Dermis microvascular lymphatic vessel endothelial cell (primary cell): ENCODE measurements at regions not wholly inside any gene's neighbourhood (a gene's known extent, or its start where the extent isn't known, plus 50 kb on each side); places are given as distances from the start of the nearest gene placed in this dataset.

Experiments used
- DNase-seq, 2 donors: peaks; one replicate each; pipeline versions ENCODE4 v3.0.0 to v3.0.0-alpha.2; 2010; ENCODE audit warnings: low read depth in 2 of 2

DNA sequence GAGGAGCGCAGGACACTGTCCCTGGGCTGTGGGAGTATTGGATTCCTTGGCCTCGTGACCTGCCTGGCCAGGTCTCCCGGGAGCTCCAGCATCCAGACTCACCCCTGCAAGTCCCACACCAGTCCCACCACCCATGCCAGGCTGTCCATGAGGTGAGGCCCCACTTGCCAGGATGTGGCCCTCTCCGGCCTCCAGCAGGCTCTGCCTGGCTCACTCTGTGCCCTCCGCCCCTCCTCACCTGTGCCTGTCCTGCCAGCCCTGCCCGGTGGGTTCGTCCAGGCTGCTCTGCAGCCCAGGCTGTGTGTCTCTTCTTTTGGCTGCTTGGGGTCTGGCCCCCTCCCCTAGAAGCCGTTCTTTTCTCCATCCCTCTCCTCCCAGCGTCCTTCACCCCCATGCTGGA lies 436.8 kb upstream of the MYT1L start:
- no peak for DNase-seq

DNA sequence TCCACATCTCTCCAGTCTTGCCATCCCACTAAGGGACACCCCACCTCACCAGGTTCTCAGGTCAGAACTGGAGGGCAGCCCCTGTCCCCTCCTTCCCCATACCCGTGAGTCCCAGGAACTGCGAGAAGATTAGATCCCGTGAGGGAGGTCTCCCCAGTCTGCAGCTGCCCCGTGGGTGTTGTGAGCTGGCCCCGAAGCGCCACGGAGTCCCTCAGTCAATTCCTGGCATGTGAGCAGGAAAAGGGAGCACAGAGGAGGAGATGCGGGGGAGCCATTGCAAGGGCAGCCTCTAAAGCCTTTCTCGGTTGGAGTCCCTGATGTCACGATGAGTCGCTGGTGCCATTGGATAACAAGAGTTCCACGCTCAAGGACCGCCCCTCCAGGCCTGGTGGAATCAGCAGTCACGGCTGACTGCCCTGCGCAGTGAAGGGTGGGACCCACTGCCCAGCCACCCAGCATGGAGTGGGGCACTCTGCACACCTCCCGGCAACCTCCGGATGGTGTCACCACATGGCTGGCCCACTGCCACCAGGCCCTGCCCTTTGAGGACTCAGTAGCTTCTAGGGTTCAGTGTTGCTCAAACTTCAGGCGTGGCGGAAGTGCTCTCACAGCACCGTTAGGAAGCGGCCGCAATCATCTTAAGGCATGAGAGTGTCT lies 434.9 kb upstream of the MYT1L start:
- no peak for DNase-seq

DNA sequence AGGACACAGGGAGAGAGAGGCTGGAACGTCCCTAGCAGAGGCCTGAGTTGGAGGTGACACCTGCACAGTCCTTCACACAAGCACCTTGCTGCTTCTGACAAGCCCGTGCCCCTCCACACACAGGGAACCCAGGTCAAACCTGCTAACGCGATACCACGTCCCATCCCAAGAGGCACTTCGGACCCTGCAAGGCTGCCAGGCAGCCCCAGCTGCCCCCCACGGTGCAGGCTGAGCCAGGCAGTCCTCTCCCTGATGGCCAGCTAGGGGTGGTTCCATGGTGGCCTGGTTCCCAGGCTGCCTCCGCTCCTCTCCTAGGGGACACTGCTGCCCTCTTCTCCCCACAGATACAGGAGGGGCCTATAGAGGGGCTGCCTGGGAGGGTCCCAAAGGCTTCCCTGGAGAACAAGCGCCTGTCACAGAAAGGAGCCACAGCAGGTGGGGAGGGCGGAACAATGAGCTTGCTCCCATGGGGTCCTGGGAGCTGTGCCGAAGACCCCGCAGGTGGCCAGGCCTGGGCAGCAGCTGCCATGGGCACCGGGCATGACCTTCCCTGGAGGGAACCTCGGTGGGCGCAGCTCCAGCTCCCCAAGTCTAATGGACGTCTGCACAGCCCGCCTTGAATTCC lies 434.2 kb upstream of the MYT1L start:
- no peak for DNase-seq

DNA sequence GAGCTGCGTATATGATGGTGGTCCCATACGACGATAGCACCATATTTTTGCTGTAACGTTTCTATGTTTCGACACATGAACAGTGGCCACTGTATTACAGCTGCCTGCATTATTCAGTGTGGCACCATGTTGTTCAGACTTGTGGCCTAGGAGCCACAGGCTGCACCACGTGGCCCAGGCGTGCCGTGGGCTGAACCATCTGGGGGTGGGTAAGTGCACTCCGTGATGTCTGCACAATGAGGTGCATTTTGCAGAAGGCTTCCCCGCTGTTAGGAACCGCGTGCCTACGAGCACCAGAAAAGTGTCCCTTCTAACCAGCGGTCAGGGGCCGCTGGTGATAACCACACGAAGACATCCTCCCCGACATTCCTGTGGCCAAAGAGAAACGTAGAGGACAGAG lies 433.7 kb upstream of the MYT1L start:
- no peak for DNase-seq

DNA sequence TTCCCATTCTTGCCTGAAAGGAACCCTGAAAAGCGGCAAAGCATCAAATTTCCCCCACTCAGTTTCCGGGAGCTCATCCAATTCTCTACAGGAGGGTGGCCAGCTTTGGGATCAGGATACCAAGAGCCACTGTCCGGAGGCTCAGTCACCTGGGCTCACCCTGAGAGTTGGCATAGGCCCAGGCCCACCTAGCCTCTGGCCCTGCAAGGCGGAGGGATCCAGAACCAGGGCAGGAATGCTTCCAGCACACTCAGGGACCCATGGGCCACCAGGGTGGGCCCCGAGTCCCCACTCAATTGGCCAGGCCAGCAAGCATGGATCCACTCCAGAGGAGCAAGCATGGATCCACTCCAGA lies 432.9 kb upstream of the MYT1L start:
- no peak for DNase-seq

DNA sequence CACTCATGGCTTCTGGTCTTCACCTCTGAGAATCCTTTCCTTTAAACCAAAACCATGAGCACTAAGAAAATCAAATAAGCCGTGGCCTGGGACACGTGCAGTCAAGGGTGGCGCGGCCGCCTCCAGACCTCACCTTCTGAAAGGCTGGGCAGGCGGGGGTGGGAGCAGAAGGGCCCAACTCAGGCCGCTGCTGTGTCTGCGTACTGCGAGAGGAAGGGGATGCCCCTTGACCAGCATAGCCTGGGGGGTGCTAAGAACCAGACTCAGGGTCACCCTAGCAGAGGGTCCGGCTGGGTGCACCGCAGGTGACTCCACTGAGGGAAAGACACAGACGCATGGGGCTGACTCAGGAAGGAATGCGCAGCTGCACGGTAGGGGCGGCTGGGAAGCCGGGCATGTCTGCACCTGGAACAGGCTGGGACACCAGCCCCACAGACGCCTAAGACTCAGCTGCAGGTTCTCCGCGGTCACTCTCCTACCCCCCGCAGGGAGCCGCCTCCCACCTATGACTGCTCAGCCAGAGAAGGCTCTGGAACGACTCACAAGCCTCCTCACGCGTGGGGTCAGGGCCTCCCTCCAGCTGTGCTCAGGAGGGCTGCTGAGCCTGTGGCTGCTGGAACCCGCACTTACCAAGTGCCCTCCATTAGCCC lies 432.4 kb upstream of the MYT1L start:
- DNase-seq: no peak

DNA sequence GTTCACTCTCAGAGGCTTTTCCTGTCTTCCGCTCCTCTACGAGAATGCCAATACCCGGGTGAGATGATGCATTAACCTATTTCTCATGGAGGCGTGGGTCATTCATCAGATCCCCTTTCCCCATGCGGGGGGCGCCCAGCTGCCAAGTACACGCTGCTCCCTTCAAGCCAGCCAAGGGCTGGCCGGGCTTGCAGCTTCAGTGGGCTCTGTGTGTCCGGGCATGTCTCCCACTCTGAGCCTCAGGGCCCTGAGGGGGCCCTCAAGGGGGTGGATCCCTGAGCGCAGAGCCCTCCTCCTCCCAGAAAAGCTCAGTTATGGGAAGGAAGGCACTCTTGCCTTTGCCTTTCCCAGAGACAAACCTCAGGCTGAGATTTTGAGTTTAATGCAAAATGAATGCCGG lies 431.8 kb upstream of the MYT1L start:
- DNase-seq: no peak

DNA sequence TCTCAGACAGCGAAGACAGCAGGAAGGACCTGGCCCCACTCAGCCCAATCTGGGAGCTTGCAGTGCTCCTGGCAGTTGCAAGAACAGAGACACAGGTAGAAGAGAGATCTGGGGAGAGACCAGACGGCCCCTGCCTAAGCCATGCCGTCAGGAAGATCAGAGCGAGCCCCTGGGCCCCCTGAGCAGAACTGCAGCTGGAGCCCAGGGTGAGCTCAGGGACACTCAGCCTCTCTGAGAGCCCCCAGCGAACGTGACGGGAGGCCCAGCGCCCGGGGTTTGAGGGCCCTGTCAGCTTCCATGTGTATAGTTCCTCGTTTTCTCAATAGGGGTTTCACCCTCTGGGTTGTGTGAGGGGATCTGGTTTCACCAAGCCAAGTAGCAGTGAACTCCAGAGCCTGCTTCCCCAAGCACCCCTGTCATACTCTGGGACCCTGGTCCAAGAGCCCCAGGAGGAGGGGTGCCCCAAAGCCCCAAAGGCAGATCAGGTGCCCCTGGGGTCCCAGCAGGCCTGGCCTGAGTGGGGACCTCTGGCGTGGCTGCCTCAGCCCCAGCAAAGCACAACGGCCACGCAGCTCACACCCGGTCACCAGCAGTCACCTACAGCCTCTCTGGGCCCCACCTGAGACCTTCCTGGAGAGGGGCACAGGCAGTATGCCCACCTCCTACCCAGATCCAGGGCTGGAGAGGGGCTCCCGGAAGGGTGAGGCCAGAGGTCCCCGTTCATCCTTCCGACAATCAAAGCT lies 431.3 kb upstream of the MYT1L start:
- no peak for DNase-seq

DNA sequence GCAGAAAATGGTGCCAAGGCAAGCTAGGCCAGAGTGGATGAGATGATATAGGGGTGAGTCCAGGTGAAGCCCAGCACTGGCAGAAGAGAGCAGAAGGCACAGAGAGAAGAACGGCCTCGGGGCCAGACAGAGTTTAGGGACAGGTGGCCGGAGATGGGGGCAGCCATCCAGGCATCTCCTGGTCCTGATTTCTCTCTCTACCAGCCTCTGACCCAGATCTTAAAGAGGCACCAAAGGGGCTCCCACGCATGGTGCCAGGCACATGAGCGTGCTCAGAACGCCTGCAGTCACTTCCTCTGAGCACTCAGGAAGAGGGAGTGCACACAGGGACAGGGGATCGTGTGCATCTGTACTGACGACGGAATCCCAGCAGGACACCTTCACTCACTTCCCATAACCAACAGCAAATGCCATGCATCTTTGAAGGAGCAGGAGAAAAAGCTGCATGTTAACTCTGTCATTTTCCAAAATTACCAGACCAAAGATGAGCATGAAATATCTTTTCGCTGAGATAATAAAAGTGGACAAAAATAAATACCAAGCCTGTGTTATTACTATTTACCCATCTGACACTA lies 427.8 kb upstream of the MYT1L start:
- no peak for DNase-seq

DNA sequence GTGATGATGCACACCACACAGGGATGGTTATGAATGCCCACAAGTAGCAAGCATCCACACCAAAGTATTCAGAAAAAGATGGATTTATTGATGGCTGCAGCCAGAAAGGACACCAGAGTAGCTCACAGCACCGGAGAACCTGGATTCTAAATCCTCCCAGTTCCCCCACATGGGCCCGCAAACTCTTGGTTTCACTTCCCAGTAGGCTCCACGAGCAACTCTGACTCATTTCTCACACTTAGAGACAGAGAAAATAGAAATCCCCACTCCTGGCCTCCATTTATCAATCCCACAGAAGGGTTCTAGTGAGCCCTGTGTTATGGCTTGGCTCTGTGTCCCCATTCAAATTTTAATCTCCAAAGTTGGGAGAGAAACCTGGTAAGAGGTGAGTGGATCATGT lies 426.7 kb upstream of the MYT1L start:
- DNase-seq: no peak

DNA sequence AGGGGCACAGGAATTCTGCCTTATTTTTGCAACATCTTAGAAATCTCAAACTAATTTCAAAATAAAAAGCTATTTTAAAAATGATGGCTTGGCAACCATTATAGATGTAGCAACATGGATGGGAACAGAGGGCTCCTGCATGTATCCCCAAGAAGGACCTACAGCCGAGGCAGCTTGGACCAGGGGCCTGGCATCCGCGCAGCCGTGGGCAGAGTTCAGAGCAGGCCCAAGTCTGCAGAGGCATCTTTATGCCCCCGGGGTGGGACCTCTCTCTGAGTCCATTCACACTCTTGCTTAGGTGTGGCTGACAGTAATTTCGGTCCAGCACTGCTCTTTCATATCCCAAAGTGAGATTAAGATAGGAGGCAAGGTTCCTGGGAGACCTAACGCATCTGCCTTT lies 425.8 kb upstream of the MYT1L start:
- no peak for DNase-seq

DNA sequence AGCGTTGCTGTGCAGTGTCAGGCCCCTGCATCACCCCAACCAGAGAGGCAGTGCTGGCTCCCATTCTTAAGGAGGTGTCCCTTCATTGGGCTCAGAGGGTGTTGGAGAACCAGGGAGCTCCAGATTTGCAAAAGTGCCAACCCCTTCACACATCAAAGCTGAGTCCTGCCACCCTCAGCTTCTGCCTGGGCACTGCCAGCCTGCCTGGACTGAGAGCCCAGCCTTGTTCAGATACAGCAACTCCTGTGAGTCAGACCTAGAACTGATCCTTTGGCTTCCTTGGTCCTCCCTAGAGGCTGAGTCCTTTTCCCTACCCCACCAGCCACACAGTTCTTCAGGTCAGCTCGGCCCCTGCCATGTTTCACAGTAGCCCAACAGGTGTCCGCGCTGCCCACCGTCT lies 424.9 kb upstream of the MYT1L start:
- no peak for DNase-seq

DNA sequence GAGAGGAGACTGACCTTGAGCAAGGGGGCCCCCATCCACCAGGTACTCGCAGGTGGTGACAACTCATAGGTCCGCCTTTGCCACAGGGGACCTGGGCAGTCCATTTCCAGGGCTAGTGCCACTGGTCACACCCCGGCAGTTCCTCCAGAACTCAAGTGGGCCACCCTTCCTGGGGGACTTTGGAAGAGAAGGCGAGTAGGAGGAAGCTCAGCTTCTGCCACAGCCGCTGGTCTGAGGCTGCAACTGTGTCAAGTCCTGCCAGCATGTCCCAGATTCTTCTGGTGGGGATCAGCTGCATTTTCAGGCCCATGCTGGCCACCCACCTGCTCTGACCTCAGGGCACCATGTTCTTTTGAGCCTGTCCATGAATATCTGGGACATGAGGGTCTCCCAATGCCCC lies 423.9 kb upstream of the MYT1L start:
- DNase-seq: no peak

DNA sequence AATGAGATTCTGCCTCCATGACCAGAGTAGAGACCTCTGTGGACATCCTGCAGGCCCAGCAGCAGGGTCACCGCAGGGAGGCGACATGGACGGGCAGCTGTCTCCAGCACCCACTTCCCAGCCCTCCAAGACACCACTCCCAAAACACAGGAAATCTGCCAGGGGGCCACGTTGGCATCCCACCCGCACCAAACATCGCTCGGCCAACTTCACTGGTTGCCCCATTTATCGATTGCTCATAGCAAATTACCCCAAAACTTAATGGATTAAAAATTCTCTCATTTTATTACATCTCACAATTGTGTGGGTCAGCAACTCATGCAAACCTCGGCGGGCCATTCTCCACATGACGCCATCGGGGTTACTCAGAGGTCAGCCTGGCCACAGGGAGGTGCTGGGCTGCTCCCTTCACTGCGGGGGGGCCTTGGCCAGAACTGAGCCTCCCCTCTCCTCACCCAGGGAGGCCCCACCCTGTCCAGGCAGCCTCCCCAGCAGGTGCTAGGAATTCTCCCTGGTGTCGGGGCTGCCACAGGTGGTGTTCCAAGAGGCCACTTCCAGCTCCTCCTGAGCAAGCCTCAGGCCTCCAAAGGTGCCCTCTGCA lies 420.7 kb upstream of the MYT1L start:
- no peak for DNase-seq

DNA sequence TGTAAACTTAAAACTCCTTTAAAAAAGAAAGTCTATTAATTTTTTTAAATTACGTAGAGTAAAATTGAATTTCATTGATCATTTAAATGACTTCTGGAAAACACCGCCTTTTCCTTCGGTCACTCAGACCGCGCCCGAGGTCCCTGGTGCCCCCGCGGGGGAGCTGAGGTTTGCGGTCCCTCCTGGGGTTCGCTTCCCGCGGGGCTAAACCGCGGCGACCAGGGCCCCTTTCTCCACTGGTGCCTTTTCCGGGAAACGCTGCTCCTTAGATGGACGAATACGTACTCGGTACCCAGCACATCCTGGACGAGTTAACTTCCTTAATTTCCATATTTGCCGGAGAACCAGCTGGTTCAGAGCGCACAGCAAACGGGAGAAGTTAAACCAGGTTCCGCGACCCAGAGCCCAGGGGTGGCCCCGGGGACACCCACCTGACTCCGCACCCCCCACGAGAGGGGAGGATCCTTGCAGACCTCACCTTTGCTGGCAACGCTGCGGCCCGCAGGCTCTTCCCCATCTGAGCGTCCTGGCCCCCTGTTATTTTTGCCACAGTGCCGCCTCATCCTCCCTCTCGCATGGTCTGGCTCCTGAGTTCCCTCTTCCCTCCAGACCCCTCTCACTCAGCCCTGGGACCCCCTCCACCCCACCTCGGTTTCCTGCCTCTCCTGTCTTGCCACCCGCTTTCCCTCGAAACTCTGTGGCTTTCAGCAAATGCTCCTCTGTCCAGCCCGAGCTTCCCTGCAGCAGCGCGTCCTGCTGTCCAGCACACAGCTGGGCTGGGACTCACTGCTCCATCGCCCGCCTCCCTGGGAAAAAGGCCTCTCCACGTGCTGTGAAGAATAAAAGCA lies 420.0 kb upstream of the MYT1L start:
- no peak for DNase-seq

DNA sequence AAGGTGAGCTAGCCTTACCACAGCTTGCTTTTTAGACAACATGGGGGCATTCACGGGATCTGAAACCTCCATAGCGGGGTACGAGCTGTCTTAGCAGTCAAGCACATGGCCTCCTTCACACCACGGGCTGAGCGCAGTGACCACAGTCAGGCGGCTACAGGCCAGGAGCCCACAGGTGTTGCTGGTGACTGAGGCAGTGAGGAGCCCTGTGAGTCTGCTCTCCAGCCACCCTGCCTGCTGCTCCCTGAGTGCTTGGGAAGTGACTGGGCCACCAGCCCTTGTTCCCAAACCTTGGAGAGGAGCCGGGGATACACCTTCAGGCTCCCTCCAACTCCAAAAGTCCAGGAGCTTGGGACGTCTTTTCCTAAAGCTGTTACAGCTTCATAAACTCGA lies 418.1 kb upstream of the MYT1L start:
- no peak for DNase-seq

DNA sequence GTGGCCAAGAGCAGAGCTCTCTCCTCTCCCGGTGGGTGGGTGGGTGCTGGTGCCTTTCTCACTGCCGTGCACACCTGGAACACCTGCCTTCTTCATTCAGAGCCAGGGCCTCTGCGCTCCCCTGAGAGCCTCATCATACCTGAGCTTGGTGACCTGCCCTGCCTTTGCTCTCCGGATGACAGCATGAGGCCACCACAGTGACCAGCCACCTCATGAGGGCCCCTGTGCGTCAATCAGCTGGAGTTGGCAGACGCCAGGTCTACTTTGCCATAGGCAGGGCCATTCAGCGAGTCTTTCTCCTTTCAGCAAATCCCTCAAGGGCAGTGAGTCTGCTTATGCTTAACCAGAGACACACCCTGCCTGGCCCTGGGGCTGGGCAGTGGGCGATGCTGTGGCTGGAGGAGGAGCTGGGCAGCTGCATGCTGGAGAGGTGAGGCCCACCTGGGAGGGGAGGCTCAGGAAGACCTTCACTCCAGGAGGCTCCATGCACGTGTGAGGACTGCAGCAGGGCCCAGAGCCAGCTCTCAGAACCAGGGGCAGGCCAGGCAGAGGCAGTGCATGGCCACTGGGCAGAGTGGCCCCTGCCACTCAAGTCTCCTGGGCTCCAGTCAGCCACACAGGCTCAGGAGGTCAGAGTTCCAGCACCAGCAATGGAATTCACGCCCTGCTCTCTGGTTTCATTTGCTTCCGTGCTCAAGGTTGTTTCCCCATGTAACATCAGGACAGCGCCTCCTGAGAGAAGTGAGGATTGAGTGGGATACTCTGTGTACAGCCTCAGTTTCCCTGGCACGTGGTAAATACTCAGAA lies 417.5 kb upstream of the MYT1L start:
- no peak for DNase-seq

DNA sequence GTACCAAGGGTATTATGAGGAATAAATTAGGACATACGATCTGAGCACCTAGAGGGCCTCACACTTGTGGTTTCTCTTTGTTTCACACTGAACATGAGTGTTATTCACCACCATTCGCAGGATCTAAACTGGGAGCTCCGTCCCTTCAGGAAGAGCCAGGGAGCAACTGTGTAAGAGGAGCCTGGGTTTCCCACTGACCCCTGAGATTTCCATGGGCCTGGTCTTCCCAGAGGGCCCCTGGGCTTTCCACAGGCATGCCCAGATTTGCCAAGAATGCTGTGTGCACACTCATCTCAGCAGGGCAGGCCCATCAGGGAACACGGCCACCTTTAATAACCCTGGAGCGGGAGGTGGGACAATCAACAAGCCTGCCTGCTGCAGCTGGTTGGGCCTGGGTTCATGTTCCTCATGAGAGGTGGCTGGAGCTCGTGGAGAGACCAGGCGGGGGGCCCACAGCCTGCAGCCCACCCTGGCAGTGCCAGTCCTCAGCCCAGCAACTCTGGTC lies 416.8 kb upstream of the MYT1L start:
- DNase-seq: no peak

DNA sequence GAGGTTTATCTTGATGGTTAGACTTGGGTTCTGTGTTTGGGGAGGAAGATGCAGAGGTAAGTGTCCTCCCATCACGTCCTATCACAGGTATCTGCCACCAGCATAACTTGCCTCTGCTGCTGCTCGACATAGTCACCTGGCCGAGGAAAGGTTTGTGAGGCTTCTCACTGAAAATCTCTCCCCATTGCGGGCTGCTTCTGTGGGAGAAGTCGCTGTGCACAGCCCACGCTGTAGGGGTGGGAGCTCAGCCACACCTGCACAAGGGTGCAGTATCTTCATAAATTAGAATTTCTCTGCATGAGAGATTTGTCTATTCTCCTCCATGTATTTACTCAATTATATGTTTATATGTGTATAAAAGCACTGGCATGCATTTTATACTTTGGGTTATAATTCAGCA lies 415.7 kb upstream of the MYT1L start:
- no peak for DNase-seq
